ENCODE measurements at regions not wholly inside any gene's neighbourhood (a gene's known extent, or its start where the extent isn't known, plus 50 kb on each side); places are given as distances from the start of the nearest gene placed in this dataset.

- intact Hi-C loops (cut with micrococcal nuclease), result no loop called here
These were observed 58.4 kb upstream of the PROX1 start for GRCh38 chr1:213929398-213929797.

GRCh38 chr1:213931836-213932235 is 55.9 kb upstream of the PROX1 start:
- intact Hi-C loops (cut with micrococcal nuclease), result no loop called here

DNA sequence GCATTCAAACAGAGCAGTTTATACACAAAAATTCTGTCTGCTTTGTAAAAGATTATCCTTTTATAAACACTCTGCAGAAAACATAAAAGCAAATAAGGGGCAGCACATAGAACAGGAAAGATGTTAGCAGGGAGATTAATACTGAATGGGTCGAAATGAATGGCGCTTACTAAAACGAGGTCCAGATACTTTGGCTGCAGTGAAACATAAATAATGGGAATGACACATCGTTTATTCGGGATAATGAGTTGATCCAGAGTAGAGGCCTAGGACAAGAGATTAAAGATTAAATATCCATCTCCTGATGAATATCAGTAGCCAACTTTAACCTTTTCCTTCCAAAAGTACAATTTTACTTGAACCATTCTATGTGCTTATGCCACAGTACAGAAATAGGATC is 54.4 kb upstream of the PROX1 start:
- intact Hi-C loops (cut with micrococcal nuclease), result no loop called here

DNA sequence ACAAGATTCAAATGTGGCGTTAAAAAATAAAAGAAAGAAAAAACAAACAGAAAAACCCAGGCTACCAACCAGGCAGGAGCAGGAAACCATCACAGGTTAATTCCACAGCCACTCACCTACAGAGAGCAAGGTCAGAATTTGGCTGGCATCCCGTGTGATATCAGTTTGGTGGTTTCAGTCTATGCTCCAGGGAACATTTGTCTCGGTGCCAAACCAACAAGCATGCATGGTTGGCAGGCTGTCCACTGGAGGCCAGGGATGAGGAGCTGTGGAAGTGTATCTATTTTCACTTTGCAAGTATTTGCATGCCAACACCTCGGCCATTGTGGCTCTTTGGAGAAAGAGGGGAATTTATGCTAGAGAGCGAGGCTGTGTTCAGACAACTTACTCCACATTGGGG is 53.1 kb upstream of the PROX1 start:
- intact Hi-C loops (cut with micrococcal nuclease), result no loop called here

- intact Hi-C loops (cut with micrococcal nuclease), result no loop called here
These were observed 51.2 kb upstream of the PROX1 start for GRCh38 chr1:213936571-213936970.

Data from T-helper 1 cell treated with Interleukin-12 subunit alpha and Interleukin-12 subunit beta and Interleukin-4 antibody, amounts not matched to agents 30 ng/mL and 1 ng/mL, for 36 hours (primary cell).